ENCODE measurements at regions not wholly inside any gene's neighbourhood (a gene's known extent, or its start where the extent isn't known, plus 50 kb on each side); places are given as distances from the start of the nearest gene placed in this dataset.

DNA sequence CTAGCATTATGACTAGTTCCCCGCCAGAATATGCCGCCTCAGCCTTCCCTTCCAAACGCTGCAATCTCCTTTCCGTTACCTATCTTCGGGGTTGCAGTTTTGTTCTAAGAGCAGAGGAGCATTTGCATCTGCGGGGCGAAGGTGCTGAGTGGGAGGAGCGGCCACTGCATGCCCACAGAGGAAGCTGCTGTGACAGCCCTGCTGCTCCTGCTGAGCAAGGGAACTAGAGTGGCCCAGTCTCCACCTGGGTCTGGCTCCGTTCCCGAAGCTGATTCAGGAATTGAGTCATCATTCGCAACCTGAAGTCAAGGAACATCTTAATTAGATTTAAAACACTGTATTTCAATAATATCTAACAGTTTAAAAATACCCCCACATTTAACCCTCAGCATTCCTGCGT lies 98.2 kb upstream of the TJP1 start:
- TF ChIP-seq, protein P1, sequence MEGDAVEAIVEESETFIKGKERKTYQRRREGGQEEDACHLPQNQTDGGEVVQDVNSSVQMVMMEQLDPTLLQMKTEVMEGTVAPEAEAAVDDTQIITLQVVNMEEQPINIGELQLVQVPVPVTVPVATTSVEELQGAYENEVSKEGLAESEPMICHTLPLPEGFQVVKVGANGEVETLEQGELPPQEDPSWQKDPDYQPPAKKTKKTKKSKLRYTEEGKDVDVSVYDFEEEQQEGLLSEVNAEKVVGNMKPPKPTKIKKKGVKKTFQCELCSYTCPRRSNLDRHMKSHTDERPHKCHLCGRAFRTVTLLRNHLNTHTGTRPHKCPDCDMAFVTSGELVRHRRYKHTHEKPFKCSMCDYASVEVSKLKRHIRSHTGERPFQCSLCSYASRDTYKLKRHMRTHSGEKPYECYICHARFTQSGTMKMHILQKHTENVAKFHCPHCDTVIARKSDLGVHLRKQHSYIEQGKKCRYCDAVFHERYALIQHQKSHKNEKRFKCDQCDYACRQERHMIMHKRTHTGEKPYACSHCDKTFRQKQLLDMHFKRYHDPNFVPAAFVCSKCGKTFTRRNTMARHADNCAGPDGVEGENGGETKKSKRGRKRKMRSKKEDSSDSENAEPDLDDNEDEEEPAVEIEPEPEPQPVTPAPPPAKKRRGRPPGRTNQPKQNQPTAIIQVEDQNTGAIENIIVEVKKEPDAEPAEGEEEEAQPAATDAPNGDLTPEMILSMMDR (conservative IDR thresholded peaks at IDR 0.05; ENCODE audit: low read depth): no peak
- CTCF ChIA-PET: interaction anchor here (0.6 kb wide), 1 partner anchor 100 kb away, joined by 3 read pairs; no protein-coding TSS in a partner anchor
- POLR2A ChIA-PET (ENCODE audit: low non-redundant PET): no interaction called here
- DNase-seq (ENCODE audit: low spot score): peak; percentile 84
- H3K27ac ChIP-seq: peak overlapping the region; percentile 90

DNA sequence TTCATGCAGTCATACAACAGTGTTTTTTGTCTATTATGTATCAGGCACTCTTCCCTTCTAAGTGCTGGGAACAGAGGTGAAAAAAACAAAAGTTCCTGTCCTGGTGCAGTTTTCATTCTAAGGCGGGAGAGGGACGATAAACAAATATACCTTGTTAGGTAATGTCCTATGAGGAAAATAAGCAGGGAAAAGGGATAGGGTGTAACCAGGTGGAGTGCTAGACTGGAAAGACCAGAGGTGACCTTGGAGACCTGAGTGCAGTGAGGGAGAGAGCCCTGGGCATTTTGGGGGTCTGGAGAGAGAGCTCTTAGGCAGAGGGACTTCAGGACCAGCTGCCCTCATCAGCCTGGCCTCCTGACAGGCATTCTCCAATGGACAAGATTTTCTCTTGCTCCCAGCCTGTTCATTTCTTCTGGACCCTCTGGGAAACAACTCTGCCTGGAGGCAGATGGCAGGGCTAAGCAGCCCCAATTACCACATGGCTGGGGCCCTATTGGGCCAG lies 97.2 kb upstream of the TJP1 start:
- ChIA-PET POLR2A (ENCODE audit: low non-redundant PET) (no interaction called here), CTCF (interaction anchor here (0.6 kb wide), 1 partner anchor 99 kb away, joined by 3 read pairs; no protein-coding TSS in a partner anchor)
- H3K27ac ChIP-seq: peak overlapping the region; percentile 90
- DNase-seq (ENCODE audit: low spot score): no peak
- TF ChIP-seq, protein P1 (conservative IDR thresholded peaks at IDR 0.05; ENCODE audit: low read depth): no peak

DNA sequence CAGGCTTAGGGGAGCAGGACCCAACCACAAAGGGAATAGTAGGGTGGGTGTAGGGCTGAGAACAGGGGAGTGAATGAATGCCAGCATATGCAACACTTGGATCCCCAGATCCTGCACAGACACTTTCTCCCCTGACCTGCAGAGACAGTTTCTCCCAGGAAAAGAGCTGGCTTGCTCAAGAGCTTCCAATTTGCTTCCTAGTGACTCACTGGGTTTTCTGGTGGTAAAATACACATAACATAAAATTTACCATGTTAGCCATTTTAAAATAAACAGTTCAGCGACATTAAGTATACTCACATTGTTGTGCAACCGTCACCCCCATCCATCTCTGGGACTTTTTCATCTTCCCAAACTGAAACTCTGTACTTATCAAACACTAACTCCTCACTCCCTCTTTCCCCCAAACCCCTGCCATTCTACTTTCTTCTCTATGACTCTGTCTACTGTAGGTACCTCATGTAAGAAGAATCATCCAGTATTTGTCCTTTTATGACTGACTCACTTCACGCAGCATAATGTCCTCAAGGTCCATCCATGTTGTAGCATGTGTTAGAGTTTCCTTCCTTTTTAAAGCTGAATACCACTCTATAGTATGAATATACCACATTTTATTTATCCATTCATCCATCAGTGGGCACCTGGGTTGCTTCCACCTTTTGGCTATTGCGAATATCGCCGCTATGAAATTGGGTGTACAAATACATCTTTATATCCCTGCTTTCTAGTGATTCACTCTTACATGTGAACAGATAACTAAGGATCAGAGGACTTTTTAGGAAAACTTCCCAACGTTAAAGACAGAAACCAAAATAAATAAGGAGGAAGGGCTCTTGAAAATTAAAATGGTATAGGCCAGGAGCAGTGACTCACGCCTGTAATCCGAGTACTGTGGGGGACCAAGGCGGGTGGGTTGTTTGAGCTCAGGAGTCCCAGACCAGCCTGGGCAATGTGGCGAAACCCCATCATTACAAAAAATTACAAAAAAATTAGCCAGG lies 95.6 kb upstream of the TJP1 start:
- TF ChIP-seq, protein P1 (conservative IDR thresholded peaks at IDR 0.05; ENCODE audit: low read depth): no peak
- no peak for DNase-seq (ENCODE audit: low spot score)
- ChIA-PET POLR2A (ENCODE audit: low non-redundant PET) (no interaction called here), CTCF (no interaction called here)
- no peak overlapping the region for H3K27ac ChIP-seq

DNA sequence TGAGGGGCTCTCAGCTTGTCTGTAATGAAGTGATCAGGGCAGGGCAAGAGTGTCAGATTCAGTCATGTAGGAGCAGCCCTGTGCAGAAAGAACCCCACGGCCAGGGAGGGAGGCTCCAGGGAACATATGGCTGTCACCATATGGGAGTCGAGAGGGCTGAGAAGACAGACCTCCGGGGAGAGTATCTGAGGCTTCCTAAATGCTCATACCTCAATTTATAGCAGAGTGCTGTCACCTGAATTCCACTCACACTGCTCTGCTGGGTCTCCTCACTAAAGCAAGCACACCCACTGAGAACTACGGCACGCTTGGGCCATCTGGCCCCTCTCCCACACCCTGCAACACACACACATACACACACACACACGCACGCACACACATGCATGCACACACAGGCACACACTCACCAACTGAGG lies 92.3 kb upstream of the TJP1 start:
- ChIA-PET POLR2A (ENCODE audit: low non-redundant PET) (no interaction called here), CTCF (interaction anchor here (0.5 kb wide), 1 partner anchor 29 kb away, joined by 3 read pairs; no protein-coding TSS in a partner anchor)
- H3K27ac ChIP-seq: no peak overlapping the region
- TF ChIP-seq, protein P1 (conservative IDR thresholded peaks at IDR 0.05; ENCODE audit: low read depth): no peak
- DNase-seq (ENCODE audit: low spot score): no peak

DNA sequence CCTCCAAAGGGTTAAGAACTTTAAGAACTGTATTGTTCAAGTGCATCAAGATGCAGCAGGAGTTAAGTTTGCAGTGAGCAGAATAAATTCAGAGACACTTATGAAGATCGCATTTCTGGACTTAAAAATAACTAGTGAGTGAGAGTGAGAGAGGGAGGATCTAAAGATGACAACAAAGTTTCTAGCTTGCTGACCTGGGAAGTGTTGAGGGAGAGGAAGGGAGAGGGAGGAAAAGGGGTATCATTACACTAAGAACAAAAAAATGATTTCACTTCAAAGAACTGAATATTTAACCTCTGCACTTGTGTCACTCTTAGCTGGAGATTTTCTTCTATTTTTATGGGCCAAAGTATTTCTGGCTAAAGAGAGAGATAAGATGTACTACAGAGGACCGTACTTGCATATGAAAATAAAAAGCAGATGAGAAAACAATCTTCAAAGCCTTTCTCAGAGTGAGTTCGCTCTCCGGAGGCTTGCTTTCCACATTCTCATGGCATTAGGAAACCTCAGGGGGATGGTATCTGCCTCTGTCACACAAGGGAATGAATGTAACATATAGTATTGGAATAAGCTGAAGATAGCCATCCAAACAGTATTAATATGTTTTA lies 91.4 kb upstream of the TJP1 start:
- no peak for DNase-seq (ENCODE audit: low spot score)
- H3K27ac ChIP-seq: no peak overlapping the region
- POLR2A ChIA-PET (ENCODE audit: low non-redundant PET): no interaction called here
- CTCF ChIA-PET: no interaction called here
- TF ChIP-seq, protein P1 (conservative IDR thresholded peaks at IDR 0.05; ENCODE audit: low read depth): no peak

DNA sequence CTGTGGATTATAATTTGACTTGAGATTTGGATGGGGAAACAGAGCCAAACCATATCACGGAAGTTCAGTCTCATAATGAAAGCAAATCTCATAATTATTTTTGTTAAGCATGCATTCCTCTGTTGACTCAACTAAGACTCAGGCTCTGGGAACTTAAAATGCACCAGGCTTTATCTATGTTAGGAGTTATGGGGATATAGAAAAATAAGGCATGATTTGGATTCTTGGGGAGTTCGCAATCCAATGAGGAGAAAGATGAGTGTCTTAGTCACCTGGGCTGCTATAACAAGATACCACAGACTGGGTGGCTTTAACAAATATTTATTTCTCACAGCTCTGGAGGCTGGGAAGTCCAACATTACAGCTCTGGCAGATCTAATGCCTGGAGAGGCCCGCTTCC lies 89.4 kb upstream of the TJP1 start:
- TF ChIP-seq, protein P1 (conservative IDR thresholded peaks at IDR 0.05; ENCODE audit: low read depth): no peak
- DNase-seq (ENCODE audit: low spot score): no peak
- POLR2A ChIA-PET (ENCODE audit: low non-redundant PET): no interaction called here
- CTCF ChIA-PET: no interaction called here
- H3K27ac ChIP-seq: no peak overlapping the region
